Osteoblast (primary cell): ENCODE measurements at regions not wholly inside any gene's neighbourhood (a gene's known extent, or its start where the extent isn't known, plus 50 kb on each side); places are given as distances from the start of the nearest gene placed in this dataset.
A peak's percentile ranks its signal among the peaks of the same experiment; 100 is the strongest.

Experiments
- DNase-seq: peaks from one replicate; pipeline ENCODE4 v3.0.0; 2011; ENCODE audit warnings: low spot score, mixed read lengths; ENCODE audit not compliant: insufficient read length; ENCODE audit errors: missing footprints
- H2AFZ ChIP-seq: 2 replicates; pipeline ENCODE4 v1.6.0; 2011; ENCODE audit warnings: mild to moderate bottlenecking, low read length
- H3K27ac ChIP-seq: 2 replicates; pipeline ENCODE4 v1.5.1; 2011; ENCODE audit warnings: mild to moderate bottlenecking, low read depth, low read length, moderate library complexity
- H3K27me3 ChIP-seq: 2 replicates; pipeline ENCODE4 v1.6.0; 2012; ENCODE audit warnings: mild to moderate bottlenecking, control low read depth, inconsistent platforms, low read length, moderate library complexity; ENCODE audit not compliant: insufficient read depth
- H3K36me3 ChIP-seq: 2 replicates; pipeline ENCODE4 v1.5.1; 2011; ENCODE audit warnings: mild to moderate bottlenecking, low read length, control low read depth, moderate library complexity; ENCODE audit not compliant: insufficient read depth
- H3K4me1 ChIP-seq: 2 replicates; pipeline ENCODE4 v1.5.1; 2011; ENCODE audit warnings: mild to moderate bottlenecking, low read length, control low read depth, moderate library complexity; ENCODE audit not compliant: insufficient read depth
- H3K4me2 ChIP-seq: 2 replicates; pipeline ENCODE4 v1.6.0; 2011; ENCODE audit warnings: mild to moderate bottlenecking, low read length; ENCODE audit not compliant: insufficient read depth
- H3K4me3 ChIP-seq: fragments of 200-600 bp; sonication (generic); 3 replicates; pipeline ENCODE4 v1.5.1; 2012; ENCODE audit warnings: mild to moderate bottlenecking, low read length, inconsistent platforms; ENCODE audit not compliant: insufficient read depth
- H3K79me2 ChIP-seq: 2 replicates; pipeline ENCODE4 v1.6.0; 2012; ENCODE audit warnings: mild to moderate bottlenecking, low read length, control low read depth, inconsistent platforms; ENCODE audit not compliant: insufficient read depth
- H3K9me3 ChIP-seq: 2 replicates; pipeline ENCODE4 v1.5.1; 2011; ENCODE audit warnings: low read depth, low read length, control low read depth
- H4K20me1 ChIP-seq: 2 replicates; pipeline ENCODE4 v1.6.0; 2012; ENCODE audit warnings: mild to moderate bottlenecking, low read length, control low read depth; ENCODE audit not compliant: insufficient read depth
- TF ChIP-seq, protein P1 (sequence below): IDR thresholded peaks from 2 replicates; pipeline ENCODE4 v1.5.1; 2011; ENCODE audit warnings: mild to moderate bottlenecking, low read depth, low read length, moderate library complexity; ENCODE audit errors: extremely low read depth

DNA sequence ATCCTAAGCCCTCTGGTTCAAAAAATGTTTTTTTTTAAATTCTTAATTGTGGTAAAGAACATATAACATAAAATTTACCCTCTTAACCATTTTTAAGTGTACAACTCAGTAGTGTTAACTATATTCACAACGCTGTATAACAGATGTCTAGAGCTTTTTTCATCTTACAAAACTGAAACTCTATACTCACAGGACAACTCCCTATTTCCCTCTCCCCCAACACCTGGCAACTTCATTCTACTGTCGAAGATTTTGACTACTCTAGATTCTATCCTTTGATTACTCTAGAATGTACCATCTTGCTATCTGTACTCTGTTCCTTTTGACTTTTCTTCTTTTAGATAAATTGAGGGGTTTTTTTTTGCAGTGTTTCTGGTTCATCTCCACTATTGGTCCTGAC is 200.4 kb downstream of the KLF12 start:
- Histone ChIP-seq H3K79me2 (peaks cover 91% of the 10 kb centered on the region), H3K27me3 (no peaks in the 10 kb centered on the region), H3K9me3 (no peaks in the 10 kb centered on the region), H3K4me2 (no peak overlapping the region), H4K20me1 (no peaks in the 10 kb centered on the region), H3K4me1 (peaks cover 25% of the 10 kb centered on the region), H3K36me3 (peaks cover 7% of the 10 kb centered on the region), H3K27ac (peak overlapping the region; percentile 3), H3K4me3 (no peak overlapping the region), H2AFZ (no peak overlapping the region)
- TF ChIP-seq, protein P1, sequence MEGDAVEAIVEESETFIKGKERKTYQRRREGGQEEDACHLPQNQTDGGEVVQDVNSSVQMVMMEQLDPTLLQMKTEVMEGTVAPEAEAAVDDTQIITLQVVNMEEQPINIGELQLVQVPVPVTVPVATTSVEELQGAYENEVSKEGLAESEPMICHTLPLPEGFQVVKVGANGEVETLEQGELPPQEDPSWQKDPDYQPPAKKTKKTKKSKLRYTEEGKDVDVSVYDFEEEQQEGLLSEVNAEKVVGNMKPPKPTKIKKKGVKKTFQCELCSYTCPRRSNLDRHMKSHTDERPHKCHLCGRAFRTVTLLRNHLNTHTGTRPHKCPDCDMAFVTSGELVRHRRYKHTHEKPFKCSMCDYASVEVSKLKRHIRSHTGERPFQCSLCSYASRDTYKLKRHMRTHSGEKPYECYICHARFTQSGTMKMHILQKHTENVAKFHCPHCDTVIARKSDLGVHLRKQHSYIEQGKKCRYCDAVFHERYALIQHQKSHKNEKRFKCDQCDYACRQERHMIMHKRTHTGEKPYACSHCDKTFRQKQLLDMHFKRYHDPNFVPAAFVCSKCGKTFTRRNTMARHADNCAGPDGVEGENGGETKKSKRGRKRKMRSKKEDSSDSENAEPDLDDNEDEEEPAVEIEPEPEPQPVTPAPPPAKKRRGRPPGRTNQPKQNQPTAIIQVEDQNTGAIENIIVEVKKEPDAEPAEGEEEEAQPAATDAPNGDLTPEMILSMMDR: no peak
- DNase-seq: no peak

DNA sequence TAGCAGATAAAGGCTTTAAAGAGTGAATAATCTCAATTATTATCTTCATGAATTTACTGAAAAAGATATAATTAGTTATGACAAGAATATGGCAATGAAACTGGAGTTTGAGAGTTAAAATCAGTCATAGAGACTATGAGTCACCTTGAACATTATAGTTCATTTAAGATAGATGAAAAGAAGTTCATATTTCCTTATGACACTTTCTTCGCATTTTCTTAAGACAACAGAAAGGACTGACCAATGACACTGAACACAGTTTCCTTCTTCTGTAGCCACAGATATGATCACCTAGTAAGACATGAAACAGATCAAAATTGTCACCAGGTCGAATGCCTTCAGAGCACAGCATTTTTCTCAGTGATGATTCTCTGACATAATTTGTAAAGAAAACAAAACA is 202.1 kb downstream of the KLF12 start:
- Histone ChIP-seq H3K36me3 (peaks cover 7% of the 10 kb centered on the region), H4K20me1 (no peaks in the 10 kb centered on the region), H3K9me3 (no peaks in the 10 kb centered on the region), H3K4me3 (no peak overlapping the region), H3K27ac (no peak overlapping the region), H2AFZ (no peak overlapping the region), H3K79me2 (peaks cover 88% of the 10 kb centered on the region), H3K4me1 (peaks cover 10% of the 10 kb centered on the region), H3K4me2 (no peak overlapping the region), H3K27me3 (no peaks in the 10 kb centered on the region)
- DNase-seq: no peak
- TF ChIP-seq, protein P1: no peak

DNA sequence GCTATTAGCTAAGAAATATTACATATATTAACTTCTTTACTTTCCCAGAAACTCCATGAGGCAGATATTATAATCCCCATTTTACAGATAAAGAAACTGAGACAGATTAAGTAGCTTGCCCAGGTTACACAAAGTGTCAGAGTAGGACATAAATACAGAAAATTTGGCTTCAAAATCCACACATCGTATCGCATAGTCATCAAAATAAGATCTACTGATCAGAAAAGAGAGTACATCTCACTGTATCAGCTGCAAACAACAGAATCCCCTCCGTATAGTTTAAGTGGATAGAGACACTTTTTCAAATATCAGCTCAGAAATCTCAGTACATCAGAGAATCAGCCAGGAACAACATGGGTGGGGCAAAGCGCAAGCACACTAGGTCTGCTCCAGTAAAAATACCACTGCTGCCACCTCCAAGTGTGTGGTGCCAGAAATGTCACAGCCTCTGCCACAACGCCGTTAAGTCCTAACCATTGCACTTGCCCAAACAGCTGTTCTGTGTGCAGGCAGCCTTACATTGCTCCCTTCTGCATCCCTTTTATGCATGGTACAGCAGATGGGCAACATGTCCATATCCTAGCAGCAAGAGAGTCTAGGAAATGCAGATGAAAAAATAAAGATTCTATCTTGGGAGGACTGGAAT is 204.8 kb downstream of the KLF12 start:
- Histone ChIP-seq H2AFZ (no peak overlapping the region), H3K4me3 (no peak overlapping the region), H3K27ac (no peak overlapping the region), H3K36me3 (peaks cover 8% of the 10 kb centered on the region), H3K9me3 (no peaks in the 10 kb centered on the region), H3K4me2 (no peak overlapping the region), H3K4me1 (peaks cover 7% of the 10 kb centered on the region), H3K27me3 (no peaks in the 10 kb centered on the region), H3K79me2 (peaks cover 90% of the 10 kb centered on the region), H4K20me1 (peaks cover 7% of the 10 kb centered on the region)
- DNase-seq: no peak
- TF ChIP-seq, protein P1: no peak

DNA sequence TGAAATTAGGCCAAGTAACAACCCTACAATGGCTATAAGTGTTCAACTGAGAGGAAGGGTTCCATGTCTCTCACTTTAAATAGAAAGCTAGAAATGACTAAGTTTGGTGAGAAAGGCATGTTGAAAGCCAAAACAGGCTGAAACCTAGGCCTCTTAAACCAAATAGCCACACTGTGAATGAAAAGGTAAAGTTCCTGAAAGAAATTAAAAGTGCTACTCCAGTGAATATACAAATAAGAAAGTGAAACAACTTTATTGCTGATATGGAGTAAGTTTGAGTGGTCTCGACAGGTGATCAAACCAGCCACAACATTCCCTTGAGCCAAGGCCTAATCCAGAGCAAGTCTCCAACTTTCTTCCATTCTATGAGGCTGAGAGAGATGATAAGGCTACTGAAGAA is 209.6 kb downstream of the KLF12 start:
- H2AFZ ChIP-seq: no peak overlapping the region
- no peak for DNase-seq
- no peak overlapping the region for H3K4me2 ChIP-seq
- H3K27ac ChIP-seq: peak overlapping the region; percentile 17
- H3K4me3 ChIP-seq: no peak overlapping the region
- TF ChIP-seq, protein P1: no peak
- peaks cover 90% of the 10 kb centered on the region for H3K79me2 ChIP-seq
- peaks cover 27% of the 10 kb centered on the region for H4K20me1 ChIP-seq
- H3K27me3 ChIP-seq: no peaks in the 10 kb centered on the region
- H3K36me3 ChIP-seq: peaks cover 8% of the 10 kb centered on the region
- H3K9me3 ChIP-seq: no peaks in the 10 kb centered on the region
- peaks cover 21% of the 10 kb centered on the region for H3K4me1 ChIP-seq
